AML-193 (cell line): ENCODE measurements at regions not wholly inside any gene's neighbourhood (a gene's known extent, or its start where the extent isn't known, plus 50 kb on each side); places are given as distances from the start of the nearest gene placed in this dataset.
"Not testable (repeated sequence)": the region's sequence is repeated elsewhere in the genome, so short reads cannot be mapped to it uniquely, and the experiment has no call there.

Experiments used
- DNase-seq, 2 experiments: peaks; one replicate each; lab custom pipeline; 2025; lab: John Stamatoyannopoulos, UW

DNA sequence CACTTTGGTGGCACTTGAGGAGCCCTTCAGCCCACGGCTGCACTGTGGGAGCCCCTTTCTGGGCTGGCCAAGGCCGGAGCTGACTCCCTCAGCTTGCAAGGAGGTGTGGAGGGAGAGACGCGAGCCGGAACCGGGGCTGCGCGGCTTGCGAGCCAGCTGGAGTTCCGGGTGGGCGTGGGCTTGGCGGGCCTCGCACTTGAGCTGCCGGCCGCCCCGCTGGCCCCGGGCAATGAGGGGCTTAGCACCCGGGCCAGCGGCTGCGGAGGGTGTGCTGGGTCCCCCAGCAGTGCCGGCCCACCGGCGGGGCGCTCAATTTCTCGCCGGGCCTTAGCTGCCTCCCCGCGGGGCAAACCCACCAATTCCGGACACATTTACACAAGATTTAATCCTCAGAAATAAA lies 113.7 kb upstream of the RXFP1 start:
- DNase-seq = not testable (repeated sequence)

DNA sequence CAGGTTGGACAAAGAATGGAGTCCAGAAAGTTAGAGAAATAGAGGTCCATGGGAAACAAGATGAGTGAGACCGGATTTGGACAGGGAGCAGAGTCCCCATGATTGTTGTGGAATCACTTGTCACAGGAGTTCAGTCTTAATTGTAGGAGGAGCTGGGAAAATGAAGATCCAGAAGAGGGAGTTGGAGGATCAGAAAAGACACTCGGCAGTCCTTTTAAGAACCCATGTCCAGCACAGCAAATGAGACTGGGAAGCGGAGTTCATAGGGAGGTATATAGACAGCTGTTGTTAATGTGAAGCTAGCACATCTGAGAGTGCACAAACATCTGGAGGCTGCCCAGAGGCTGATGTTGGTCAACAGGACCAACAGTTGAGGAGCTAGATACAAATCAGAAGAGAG lies 111.4 kb upstream of the RXFP1 start:
- DNase-seq = no peak

DNA sequence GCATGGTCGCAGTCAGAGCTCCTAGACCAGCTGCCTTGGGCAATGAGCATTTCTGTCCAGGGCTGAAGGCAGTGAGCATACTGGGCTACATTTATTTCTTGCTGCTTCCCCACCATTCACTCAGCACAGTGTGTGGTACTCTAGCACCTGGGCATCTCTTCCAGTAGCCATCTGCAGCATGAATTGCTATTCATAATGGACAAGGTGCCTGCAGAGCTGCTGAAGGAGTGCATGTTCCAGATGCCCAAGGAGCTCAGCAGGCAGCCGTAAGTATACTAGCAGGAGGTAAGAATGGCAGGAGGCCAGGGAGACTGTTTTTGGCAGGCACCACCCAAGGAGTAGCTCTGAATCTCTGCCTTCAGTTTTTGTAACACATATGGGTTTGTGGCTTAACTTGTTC lies 110.4 kb upstream of the RXFP1 start:
- no peak for DNase-seq

DNA sequence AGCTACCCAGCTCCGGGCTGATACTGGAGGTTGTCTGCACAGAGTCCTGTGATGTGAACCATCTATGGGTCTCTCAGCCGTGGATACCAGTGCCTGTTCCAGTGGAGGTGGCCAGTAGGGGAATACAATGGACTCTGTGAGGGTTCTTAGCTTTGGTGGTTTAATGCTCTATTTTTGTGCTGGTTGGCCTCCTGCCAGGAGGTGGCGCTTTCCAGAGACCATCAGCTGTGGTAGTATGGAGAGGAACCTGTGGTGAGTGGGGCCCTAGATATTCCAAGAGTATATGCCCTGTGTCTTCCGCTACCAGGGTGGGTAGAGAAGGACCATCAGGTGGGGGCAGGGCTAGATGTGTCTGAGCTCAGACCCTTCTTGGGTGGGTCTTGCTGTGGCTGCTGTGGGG lies 103.0 kb upstream of the RXFP1 start:
- DNase-seq = not testable (repeated sequence)

DNA sequence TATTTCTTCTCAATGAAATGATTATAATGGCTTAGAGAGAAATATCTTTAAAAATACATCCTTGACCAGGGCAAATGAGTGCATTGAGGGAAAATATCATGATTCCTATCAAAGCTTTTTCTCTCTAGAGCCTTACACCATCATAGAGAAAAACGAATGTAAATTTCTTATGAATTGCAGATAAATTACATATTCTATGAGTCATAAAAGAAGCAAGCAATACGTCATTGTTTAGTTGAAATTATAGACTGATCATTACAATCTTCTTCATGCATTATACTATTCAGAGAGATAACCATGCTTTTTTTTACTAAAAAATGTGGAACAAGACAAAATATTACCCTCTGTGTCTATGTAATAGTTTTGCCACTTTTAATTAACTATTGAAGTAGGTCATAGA lies 100.9 kb upstream of the RXFP1 start:
- no peak for DNase-seq

DNA sequence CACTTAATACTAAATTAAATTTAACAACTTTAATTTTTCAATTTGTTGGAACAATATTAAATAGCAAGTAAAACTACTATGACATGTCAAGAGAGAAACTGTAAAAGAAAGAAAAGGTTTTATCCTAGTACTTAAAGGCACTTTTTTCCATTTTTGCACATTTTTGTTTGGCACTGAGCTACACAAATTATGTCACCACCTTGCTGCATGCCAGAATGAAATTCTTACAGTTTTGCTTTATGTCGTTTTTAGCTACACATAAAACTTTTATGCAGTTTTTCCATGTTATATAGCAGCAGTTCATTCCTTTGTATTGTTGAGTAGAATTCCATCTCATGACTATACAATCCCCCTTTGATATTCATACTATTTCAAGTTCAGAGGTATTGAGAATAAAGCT lies 99.1 kb upstream of the RXFP1 start:
- no peak for DNase-seq

DNA sequence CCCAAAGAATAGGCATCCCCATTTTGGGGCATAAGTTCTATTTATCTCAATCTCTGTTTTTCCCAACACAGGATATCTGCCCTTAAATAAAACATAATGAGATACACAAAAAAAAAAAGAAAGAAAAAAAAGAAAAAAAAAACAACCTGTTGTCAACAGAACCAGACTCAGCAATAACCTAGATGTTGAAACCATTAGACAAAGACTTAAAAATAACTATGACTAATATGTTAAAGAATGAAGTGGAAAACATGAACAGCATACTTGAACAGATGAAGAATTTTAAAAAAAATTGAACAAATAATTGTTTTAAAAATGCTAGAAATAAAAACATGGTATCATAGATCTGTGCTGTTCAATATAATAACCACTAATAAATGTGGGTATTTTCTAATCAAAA lies 93.4 kb upstream of the RXFP1 start:
- no peak for DNase-seq

DNA sequence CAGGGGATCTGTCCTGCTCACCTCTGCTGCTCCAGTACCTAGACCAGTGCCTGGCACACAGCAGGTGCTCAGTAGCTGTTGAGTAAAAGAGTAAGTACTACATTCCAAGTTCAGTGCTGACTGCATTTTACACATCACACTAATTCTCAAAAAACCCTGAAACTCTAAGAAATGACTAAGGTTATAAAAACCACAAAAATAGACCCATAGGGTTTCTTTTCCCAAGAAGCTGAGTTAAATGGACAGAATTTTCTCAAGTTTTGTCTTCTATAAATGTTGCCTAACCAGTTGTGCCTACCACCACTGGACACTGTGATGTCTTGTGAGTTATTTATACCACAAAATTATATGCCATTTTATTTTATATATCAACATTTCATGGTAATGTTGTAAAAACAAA lies 78.9 kb upstream of the RXFP1 start:
- DNase-seq = no peak

DNA sequence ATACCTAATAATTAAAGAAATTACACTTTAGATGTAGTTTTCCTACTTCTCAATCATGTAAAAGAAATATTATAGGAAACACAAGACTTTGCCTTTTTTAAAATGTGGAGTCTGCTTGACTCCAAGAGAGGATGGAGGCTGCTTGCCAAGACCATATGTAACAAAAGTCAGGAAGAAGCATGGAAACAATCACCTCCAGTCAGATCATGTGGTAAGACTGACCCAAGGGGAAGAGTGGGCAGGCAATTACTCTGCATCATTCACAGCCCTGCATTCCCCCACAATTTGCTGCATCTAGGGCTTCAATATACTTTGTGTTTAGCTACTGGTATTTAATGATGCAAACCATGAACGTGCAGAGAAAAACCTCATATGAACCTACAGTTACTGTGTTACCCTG lies 78.0 kb upstream of the RXFP1 start:
- no peak for DNase-seq

DNA sequence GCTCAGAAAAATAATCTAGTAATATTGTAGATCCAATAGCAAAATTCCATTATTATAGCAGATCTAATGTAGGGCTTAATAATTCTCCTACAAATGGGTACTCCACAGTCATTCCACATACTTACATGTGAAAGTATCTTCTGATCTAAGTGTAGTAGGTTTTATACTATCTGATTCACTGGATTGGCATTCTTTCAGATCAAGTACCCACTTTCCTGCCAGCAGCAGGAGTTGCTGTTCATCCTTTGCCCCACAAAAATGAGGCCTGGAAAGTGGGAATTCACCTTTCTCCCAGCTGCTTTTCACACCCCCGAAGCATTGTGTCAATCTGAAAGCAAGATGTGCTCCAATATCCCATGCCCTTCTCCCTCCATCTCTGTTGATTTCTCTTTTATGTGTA lies 77.1 kb upstream of the RXFP1 start:
- DNase-seq = no peak

DNA sequence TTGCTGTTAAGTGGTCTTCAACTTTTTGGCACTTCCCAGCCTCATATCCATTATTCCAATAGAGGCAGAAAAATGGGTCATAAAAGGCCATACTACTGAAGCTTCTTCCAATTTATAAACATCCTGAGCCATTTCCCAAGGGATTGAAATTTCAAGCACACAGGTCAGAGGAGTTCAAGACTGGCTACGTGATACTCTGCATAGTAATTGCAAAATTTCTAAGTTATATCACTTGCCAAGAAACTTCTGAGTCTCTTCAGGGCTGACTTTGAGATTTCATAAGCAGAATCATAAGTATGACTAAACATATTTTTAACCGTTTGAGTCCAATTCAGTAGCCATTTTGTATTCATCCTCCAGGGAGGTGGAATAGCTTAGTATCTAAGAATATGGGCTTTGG lies 75.6 kb upstream of the RXFP1 start:
- no peak for DNase-seq

DNA sequence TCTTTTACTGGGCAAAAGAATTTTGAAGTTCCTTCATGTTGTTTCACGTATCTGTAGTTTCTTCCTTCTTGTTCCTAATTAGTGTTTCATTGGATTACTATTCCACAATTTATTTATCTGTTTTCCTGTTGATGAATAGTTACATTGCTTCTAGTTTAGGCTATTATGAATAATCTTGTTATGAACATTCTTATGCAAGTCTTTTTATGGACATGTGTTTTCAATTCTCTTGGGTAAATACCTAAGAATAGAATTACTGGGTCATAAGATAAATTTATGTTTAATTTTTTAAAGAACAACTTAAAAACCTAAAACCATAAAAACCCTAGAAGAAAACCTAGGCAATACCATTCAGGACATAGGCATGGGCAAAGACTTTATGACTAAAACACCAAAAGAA lies 70.9 kb upstream of the RXFP1 start:
- no peak for DNase-seq

DNA sequence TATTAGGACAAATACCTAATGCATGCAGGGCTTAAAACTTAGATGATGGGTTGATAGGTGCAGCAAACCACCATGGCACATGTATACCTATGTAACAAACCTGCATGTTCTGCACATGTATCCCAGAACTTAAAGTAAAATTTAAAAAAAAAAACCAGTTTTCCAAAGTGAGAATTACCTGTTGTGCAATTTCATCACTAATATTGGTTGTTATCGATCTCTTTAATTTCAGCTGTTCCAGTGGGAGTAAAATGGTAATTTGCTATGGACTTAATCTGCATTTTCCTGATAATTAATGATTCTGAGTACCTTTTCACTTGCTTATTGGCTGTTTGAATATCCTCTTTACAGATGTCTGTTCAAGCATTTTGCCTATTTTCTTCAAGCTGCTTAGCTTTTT lies 69.6 kb upstream of the RXFP1 start:
- DNase-seq = not testable (repeated sequence)

DNA sequence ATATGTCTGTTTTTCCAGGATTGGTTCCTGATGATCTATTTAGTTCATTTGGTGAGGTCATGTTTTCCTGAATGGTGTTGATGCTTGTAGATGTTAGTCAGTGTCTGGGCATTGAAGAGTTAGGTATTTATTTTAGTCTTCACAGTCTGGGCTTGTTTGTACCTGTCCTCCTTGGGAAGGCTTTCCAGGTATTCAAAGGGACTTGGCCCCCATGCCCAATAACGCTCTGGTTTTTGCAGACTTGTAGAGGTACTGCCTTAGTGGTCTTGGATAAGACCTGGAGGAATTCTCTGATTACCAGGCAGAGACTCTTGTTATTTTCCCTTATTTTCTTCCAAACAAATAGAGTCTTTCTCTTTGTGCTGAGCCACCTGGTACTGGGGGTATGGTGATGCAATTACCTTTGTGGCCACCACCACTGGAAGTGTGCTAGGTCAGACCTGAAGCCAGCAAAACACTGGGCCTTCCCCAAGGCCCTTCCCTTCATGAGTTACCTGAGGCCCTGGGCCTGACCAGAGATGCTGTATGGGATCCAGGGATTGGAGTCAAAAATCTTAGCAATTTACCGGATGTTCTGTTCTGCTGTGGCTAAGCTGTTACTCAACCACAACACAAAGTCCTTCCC lies 63.3 kb upstream of the RXFP1 start:
- no peak for DNase-seq

DNA sequence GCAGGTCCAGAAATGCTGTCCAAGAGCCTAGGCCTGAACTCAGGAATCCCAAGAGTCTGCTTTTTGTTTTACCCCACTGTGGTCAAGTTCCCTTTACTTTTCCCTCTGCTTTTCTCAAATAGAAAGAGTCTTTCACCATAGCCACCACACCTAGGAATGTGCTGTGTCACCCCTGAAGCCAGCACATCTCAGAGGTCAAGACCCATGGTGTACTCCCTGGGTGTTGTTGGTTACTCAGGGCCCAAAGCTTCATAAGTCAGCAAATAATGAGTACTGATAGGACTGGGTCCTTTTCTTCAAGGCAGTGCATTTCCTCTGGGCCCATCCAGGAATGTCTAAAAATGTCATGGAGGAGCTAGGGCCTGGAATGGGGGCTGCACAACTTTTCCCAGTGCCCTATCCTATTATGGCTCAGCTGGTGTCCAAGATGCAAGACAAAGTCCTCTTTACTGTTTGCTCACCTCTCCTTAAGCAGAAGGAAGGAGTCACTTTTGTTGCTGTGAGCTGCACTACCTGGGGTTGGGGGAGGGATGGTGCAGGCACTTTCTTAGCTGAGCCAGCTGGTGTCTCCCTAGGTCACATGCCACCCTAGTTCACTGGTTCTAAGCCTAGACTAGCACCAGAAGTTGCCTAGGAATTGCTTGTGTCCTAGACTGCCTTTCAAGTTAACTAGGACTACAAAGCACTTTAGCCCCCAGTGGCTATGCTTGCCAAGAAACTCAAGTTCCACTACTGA lies 62.4 kb upstream of the RXFP1 start:
- DNase-seq = no peak

DNA sequence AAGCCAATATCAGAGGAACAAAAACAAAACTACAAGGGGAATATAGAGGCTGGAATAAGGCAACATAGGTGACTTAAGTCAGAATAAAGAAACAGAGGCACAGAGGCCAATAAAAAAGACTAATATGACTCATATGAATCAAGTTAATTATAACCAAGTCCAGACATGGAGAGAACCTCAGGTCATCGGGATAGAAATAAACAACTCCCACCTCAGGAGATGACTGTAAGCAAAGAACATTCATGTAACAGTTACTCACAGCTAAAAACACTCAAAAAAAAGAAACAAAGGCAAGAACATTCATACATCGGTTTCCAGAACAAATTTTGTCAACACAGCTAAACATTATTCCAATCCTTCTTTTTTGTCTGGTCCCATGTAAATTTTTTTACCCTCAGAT lies 60.3 kb upstream of the RXFP1 start:
- DNase-seq = no peak

DNA sequence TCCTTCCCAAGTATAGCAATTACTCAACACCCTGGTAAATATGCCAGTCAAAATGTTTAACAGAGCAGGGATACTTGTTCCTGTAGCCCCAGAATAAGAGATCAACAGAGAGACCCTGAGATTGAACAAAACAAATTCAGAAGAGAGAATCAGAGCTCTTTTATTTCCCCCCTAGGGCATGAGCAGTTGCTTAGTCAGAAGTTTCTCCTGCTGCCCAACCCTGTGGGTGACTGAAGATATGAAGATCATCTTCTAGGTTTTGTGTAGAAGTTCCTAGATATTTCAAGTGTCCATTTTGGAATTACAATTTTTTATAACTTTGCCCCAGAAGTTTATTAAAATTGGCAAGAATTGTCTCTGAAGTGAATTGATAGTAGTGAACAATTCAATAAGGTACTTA lies 59.1 kb upstream of the RXFP1 start:
- no peak for DNase-seq
